Endodermal cell (in vitro differentiated cells): ENCODE measurements at regions not wholly inside any gene's neighbourhood (a gene's known extent, or its start where the extent isn't known, plus 50 kb on each side); places are given as distances from the start of the nearest gene placed in this dataset.
A peak's percentile ranks its signal among the peaks of the same experiment; 100 is the strongest.

Experiments
- DNase-seq: peaks from one replicate; pipeline ENCODE4 v3.0.0-alpha.2; 2017
- H3K27ac ChIP-seq: 2 replicates; pipeline ENCODE4 v1.5.1; 2013; ENCODE audit warnings: mild to moderate bottlenecking, low read depth, low read length, moderate library complexity
- H3K27me3 ChIP-seq: 2 replicates; pipeline ENCODE4 v1.6.1; 2013; ENCODE audit warnings: mild to moderate bottlenecking, low read length, moderate library complexity; ENCODE audit not compliant: insufficient read depth, control insufficient read depth, poor library complexity, severe bottlenecking
- H3K36me3 ChIP-seq: 2 replicates; pipeline ENCODE4 v1.7.0; 2013; ENCODE audit warnings: mild to moderate bottlenecking, low read length, moderate library complexity; ENCODE audit not compliant: control insufficient read depth, insufficient read depth
- H3K4me1 ChIP-seq: one replicate; pipeline ENCODE4 v1.7.0; 2013; ENCODE audit warnings: low read length; ENCODE audit not compliant: control insufficient read depth, insufficient read depth
- H3K4me3 ChIP-seq: 2 replicates; pipeline ENCODE4 v1.5.1; 2013; ENCODE audit warnings: mild to moderate bottlenecking, low read length, moderate library complexity
- H3K9ac ChIP-seq: 2 replicates; pipeline ENCODE4 v1.6.1; 2013; ENCODE audit warnings: mild to moderate bottlenecking, low read length, moderate library complexity; ENCODE audit not compliant: poor library complexity, severe bottlenecking; ENCODE audit errors: extremely low read depth
- H3K9me3 ChIP-seq: 2 replicates; pipeline ENCODE4 v1.6.1; 2013; ENCODE audit warnings: mild to moderate bottlenecking, low read length, moderate library complexity; ENCODE audit not compliant: control insufficient read depth
- H3K27ac Mint-ChIP-seq: 2 replicates; pipeline ENCODE4 v1.8.0; 2020; ENCODE audit warnings: mixed read lengths
- H3K27me3 Mint-ChIP-seq: 2 replicates; pipeline ENCODE4 v1.8.0; 2021; ENCODE audit warnings: mild to moderate bottlenecking, mixed read lengths; ENCODE audit not compliant: insufficient read depth
- H3K36me3 Mint-ChIP-seq: 2 replicates; pipeline ENCODE4 v1.8.0; 2020; ENCODE audit warnings: low read depth, mixed read lengths
- H3K4me1 Mint-ChIP-seq: 2 replicates; pipeline ENCODE4 v1.8.0; 2020; ENCODE audit warnings: mixed read lengths
- H3K4me3 Mint-ChIP-seq: 2 replicates; pipeline ENCODE4 v1.8.0; 2020; ENCODE audit warnings: mild to moderate bottlenecking, moderate library complexity, mixed read lengths
- H3K9me3 Mint-ChIP-seq: 2 replicates; pipeline ENCODE4 v1.8.0; 2020; ENCODE audit warnings: mild to moderate bottlenecking, mixed read lengths
- CTCF ChIP-seq: fragments of 200-600 bp; sonication (generic); conservative IDR thresholded peaks from 2 replicates; pipeline ENCODE4 v1.5.0; 2021; ENCODE audit warnings: antibody characterized with exemption, mild to moderate bottlenecking
- WGBS, 2 experiments: methylation state at CpG; one replicate each; pipeline versions ENCODE4 v1.1.5 to v1.1.7; 2013; ENCODE audit warnings: missing lambda C conversion rate in 2 of 2, mixed read lengths in 1 of 2; ENCODE audit not compliant: insufficient coverage in 1 of 2, insufficient read length in 1 of 2; 5-methylcytosine and 5-hydroxymethylcytosine counted together

GRCh38 chr1:243979396-243979795, 71.7 kb upstream of the ZBTB18 start:
- H3K4me1 ChIP-seq, result no peaks in the 10 kb centered on the region
- H3K9me3 Mint-ChIP-seq, result no peaks in the 10 kb centered on the region
- no peaks in the 10 kb centered on the region for H3K27me3 ChIP-seq
- no peaks in the 10 kb centered on the region for H3K36me3 Mint-ChIP-seq
- H3K4me3 ChIP-seq, result no peak overlapping the region
- no peak overlapping the region for H3K27ac ChIP-seq
- no peaks in the 10 kb centered on the region for H3K27me3 Mint-ChIP-seq
- no peak for DNase-seq
- H3K9ac ChIP-seq, result no peak overlapping the region
- H3K36me3 ChIP-seq, result no peaks in the 10 kb centered on the region
- H3K27ac Mint-ChIP-seq, result no peak overlapping the region
- no peak for TF ChIP-seq CTCF
- 93 to 94% methylated on average over 6 to 14 of the region's 18 CpGs for WGBS, 2 experiments
- H3K9me3 ChIP-seq, result no peaks in the 10 kb centered on the region
- no peak overlapping the region for H3K4me3 Mint-ChIP-seq
- no peaks in the 10 kb centered on the region for H3K4me1 Mint-ChIP-seq

GRCh38 chr1:243977094-243977493, 74.0 kb upstream of the ZBTB18 start:
- Histone ChIP-seq H3K4me3 (no peak overlapping the region), H3K27ac (no peak overlapping the region), H3K27me3 (no peaks in the 10 kb centered on the region), H3K36me3 (no peaks in the 10 kb centered on the region), H3K9me3 (no peaks in the 10 kb centered on the region), H3K9ac (no peak overlapping the region), H3K4me1 (no peaks in the 10 kb centered on the region)
- H3K4me1 Mint-ChIP-seq, result no peaks in the 10 kb centered on the region
- no peaks in the 10 kb centered on the region for H3K36me3 Mint-ChIP-seq
- H3K9me3 Mint-ChIP-seq, result no peaks in the 10 kb centered on the region
- H3K27ac Mint-ChIP-seq, result no peak overlapping the region
- no peak for DNase-seq
- TF ChIP-seq CTCF, result no peak
- H3K4me3 Mint-ChIP-seq, result no peak overlapping the region
- WGBS, 2 experiments, result 80 to 81% methylated on average over 1 to 5 of the region's 5 CpGs
- no peaks in the 10 kb centered on the region for H3K27me3 Mint-ChIP-seq

GRCh38 chr1:243974451-243975292, 76.4 kb upstream of the ZBTB18 start:
- no peak for TF ChIP-seq CTCF
- no peak overlapping the region for H3K4me3 Mint-ChIP-seq
- peak; percentile 72 for DNase-seq

More at GRCh38 chr1:243974451-243975292, 76.4 kb upstream of the ZBTB18 start:
- no peak overlapping the region for H3K9ac ChIP-seq
- Mint-ChIP-seq H3K9me3 (no peaks in the 10 kb centered on the region), H3K4me1 (no peaks in the 10 kb centered on the region), H3K27ac (no peak overlapping the region), H3K27me3 (no peaks in the 10 kb centered on the region), H3K36me3 (no peaks in the 10 kb centered on the region)
- H3K36me3 ChIP-seq, result no peaks in the 10 kb centered on the region
- no peak overlapping the region for H3K4me3 ChIP-seq
- no peak overlapping the region for H3K27ac ChIP-seq
- no peaks in the 10 kb centered on the region for H3K4me1 ChIP-seq
- 84 to 88% methylated on average over 7 to 10 of the region's 10 CpGs for WGBS, 2 experiments
- H3K27me3 ChIP-seq, result no peaks in the 10 kb centered on the region
- H3K9me3 ChIP-seq, result no peaks in the 10 kb centered on the region
